ENCODE measurements at regions not wholly inside any gene's neighbourhood (a gene's known extent, or its start where the extent isn't known, plus 50 kb on each side); places are given as distances from the start of the nearest gene placed in this dataset.

DNA sequence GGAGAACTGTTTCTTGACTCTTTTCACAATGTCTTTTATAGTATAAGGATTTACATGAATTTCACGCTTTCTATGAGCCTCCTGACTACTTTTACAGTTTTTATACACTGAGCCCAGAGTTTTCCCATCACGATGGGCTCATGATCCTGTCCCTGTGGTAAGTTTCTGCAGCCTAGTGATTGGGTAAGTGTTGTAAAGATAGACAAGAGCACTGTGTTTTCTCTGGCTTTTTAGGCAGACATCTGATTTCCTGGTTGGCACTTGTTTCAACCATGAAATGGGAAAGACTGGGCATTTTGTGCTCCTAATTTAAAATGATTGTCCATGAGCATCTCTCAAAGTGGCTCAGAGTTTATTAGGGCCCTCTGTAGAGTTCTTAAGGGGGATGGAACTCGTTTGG, 299.0 kb downstream of the FAT3 start:
- Histone ChIP-seq H3K4me3 (no peak overlapping the region), H3K9me3 (no peaks in the 10 kb centered on the region), H3K27me3 (no peaks in the 10 kb centered on the region), H3K4me1 (no peaks in the 10 kb centered on the region), H3K36me3 (no peaks in the 10 kb centered on the region), H3K27ac (no peak overlapping the region)
- no peak for TF ChIP-seq POLR2A (IDR thresholded peaks at IDR 0.05)
- TF ChIP-seq, protein P1, sequence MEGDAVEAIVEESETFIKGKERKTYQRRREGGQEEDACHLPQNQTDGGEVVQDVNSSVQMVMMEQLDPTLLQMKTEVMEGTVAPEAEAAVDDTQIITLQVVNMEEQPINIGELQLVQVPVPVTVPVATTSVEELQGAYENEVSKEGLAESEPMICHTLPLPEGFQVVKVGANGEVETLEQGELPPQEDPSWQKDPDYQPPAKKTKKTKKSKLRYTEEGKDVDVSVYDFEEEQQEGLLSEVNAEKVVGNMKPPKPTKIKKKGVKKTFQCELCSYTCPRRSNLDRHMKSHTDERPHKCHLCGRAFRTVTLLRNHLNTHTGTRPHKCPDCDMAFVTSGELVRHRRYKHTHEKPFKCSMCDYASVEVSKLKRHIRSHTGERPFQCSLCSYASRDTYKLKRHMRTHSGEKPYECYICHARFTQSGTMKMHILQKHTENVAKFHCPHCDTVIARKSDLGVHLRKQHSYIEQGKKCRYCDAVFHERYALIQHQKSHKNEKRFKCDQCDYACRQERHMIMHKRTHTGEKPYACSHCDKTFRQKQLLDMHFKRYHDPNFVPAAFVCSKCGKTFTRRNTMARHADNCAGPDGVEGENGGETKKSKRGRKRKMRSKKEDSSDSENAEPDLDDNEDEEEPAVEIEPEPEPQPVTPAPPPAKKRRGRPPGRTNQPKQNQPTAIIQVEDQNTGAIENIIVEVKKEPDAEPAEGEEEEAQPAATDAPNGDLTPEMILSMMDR (IDR thresholded peaks at IDR 0.05) = no peak
- intact Hi-C loops (cut with DNase I) = no loop called here
- 54 to 59% methylated on average over 3 of the region's 3 CpGs for WGBS, 2 donors
- no peak for DNase-seq

DNA sequence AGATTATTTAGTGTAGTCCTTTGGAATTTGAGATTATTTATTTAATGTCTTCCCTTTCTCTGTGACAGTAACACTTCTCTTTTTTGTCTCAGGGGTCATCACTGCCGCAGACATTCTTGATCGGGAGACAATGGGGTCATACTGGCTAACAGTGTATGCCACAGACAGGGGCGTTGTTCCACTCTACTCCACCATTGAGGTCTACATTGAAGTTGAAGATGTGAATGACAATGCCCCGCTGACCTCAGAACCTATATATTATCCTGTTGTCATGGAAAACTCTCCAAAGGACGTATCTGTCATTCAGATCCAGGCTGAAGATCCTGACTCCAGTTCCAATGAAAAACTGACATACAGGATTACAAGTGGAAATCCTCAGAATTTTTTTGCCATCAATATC, 299.9 kb downstream of the FAT3 start:
- Histone ChIP-seq H3K36me3 (no peaks in the 10 kb centered on the region), H3K4me3 (no peak overlapping the region), H3K9me3 (no peaks in the 10 kb centered on the region), H3K27ac (no peak overlapping the region), H3K27me3 (no peaks in the 10 kb centered on the region), H3K4me1 (no peaks in the 10 kb centered on the region)
- no peak for DNase-seq
- WGBS, 2 donors = 83 to 90% methylated on average over 5 of the region's 5 CpGs
- TF ChIP-seq, protein P1 (IDR thresholded peaks at IDR 0.05) = no peak
- no peak for TF ChIP-seq POLR2A (IDR thresholded peaks at IDR 0.05)
- intact Hi-C loops (cut with DNase I) = no loop called here

DNA sequence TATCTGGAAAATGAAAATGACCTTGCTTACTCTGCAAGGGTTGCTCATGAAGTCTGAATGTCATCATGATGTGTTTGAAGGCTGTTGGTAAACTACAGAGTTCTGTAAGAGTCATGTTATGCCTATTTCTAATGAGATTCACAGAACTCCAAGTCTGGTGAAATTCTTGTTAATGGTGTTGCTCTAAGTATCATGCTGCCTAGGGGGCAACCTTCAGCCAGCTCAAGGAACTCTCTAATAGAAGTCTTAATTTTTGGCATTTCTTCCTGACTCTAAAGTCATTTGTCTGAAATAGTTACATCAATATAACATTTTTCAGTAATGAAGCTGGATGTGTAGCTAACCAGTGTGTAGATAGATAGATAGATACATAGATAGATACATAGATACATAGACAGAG, 302.8 kb downstream of the FAT3 start:
- DNase-seq = no peak
- no peaks in the 10 kb centered on the region for H3K9me3 ChIP-seq
- H3K27me3 ChIP-seq = no peaks in the 10 kb centered on the region
- H3K4me3 ChIP-seq = no peak overlapping the region
- TF ChIP-seq, protein P1 (IDR thresholded peaks at IDR 0.05) = no peak
- TF ChIP-seq POLR2A (IDR thresholded peaks at IDR 0.05) = no peak
- no peaks in the 10 kb centered on the region for H3K4me1 ChIP-seq
- no peak overlapping the region for H3K27ac ChIP-seq
- no peaks in the 10 kb centered on the region for H3K36me3 ChIP-seq
- intact Hi-C loops (cut with DNase I) = no loop called here

DNA sequence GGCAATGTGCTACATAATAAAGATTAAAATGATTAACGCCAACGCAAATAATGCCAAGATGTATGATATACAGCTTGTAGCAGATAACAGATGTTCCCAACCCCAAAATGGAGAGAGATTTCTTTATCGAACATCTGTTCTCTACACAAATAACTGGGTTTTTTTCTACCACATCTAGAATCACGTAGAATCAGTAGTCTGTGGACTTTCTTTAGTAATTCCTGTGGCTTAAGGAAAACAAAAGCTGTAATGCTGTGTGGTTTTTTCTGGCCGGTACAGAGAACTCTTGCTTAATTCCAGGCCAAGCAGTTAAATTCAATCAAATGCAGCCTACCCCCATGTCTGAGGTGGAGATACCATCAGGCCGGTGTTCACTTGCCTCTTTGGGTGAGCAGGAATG, 303.4 kb downstream of the FAT3 start:
- 39 to 59% methylated on average over 6 of the region's 6 CpGs for WGBS, 2 donors
- intact Hi-C loops (cut with DNase I) = no loop called here
- H3K9me3 ChIP-seq = no peaks in the 10 kb centered on the region
- TF ChIP-seq, protein P1 (IDR thresholded peaks at IDR 0.05) = no peak
- TF ChIP-seq POLR2A (IDR thresholded peaks at IDR 0.05) = no peak
- H3K4me3 ChIP-seq = no peak overlapping the region
- H3K36me3 ChIP-seq = no peaks in the 10 kb centered on the region
- H3K4me1 ChIP-seq = no peaks in the 10 kb centered on the region
- H3K27ac ChIP-seq = no peak overlapping the region
- no peaks in the 10 kb centered on the region for H3K27me3 ChIP-seq
- DNase-seq = no peak

DNA sequence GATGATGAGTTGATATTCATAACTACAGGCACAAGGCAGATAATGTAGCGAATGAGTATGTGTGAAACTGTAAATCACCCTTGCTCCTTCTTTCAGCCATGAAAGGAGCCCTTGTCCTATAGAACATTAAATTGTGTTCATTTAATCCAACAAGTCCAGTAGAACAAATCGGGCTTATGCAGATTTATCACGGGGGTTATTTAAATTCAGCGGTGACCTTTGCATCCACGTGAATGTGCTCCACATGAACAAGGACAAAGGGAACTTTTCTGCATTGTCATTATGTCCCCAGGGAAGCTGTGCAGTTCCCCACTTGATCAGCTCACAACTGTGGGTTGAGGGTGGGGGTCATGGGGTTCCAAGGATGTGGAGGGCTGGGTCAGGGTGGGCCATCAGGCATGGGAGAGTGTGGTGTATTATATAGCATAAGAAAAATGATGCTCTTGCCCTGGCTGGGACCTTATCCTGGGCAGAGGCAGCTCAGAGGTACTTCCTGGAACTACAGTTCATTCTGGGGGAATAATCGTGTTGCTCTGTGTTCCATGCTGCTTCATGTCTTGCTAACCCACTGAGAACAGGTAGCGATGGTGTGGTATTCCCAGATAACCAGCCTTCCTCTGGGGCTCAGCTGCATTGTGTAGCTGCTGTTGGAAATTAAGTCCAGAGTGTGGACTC, 306.6 kb downstream of the FAT3 start:
- Histone ChIP-seq H3K4me1 (no peaks in the 10 kb centered on the region), H3K36me3 (no peaks in the 10 kb centered on the region), H3K27me3 (no peaks in the 10 kb centered on the region), H3K27ac (no peak overlapping the region), H3K4me3 (no peak overlapping the region), H3K9me3 (no peaks in the 10 kb centered on the region)
- WGBS, 2 donors = 82 to 85% methylated on average over 7 of the region's 7 CpGs
- no peak for TF ChIP-seq POLR2A (IDR thresholded peaks at IDR 0.05)
- TF ChIP-seq, protein P1 (IDR thresholded peaks at IDR 0.05) = no peak
- intact Hi-C loops (cut with DNase I) = no loop called here
- DNase-seq = no peak

Measured in esophagus squamous epithelium (tissue), 5 donors.